HCT116 (cell line): ENCODE measurements at regions not wholly inside any gene's neighbourhood (a gene's known extent, or its start where the extent isn't known, plus 50 kb on each side); places are given as distances from the start of the nearest gene placed in this dataset.

ENCODE experiments used
- ATAC-seq: fragments of 200-7000 bp; cut with Tn5 transposase; 2 replicates; pipeline ENCODE4 v1.9.1; 2020; ENCODE audit warnings: mild to moderate bottlenecking, moderate library complexity
- BruUV-seq: library from RNA; stranded (reverse); fragments of 400-500 nt; replicated peaks from 2 replicates; lab custom pipeline; 2021; lab: Mats Ljungman, UMichigan
- CTCF ChIA-PET: fragments of 300-600 bp; sonication (Branson Sonifier 250); formaldehyde crosslinking; loops from one replicate; lab custom pipeline; 2021; ENCODE audit warnings: antibody characterized with exemption; lab: Charles Lee
- POLR2A ChIA-PET: fragments of 300-600, 350-600 bp; sonication (Branson Sonifier 250); formaldehyde crosslinking; loops from one replicate; lab custom pipeline; 2021; ENCODE audit warnings: antibody characterized with exemption; lab: Charles Lee
- RAD21 ChIA-PET, 2 experiments: fragments of 300-600 bp; sonication (Branson Sonifier 250); formaldehyde crosslinking; loops; one replicate each; lab custom pipeline; 2023; ENCODE audit warnings: low total read pairs in 2 of 2; ENCODE audit not compliant: uncharacterized antibody in 2 of 2, unreplicated experiment in 2 of 2, low non-redundant PET in 1 of 2; lab: Charles Lee
- DNase-seq: peaks from one replicate; pipeline ENCODE4 v3.0.0-alpha.2; 2010; ENCODE audit warnings: low read depth, low spot score
- H2AFZ ChIP-seq: fragments of 200-600 bp; shearing (Covaris generic), sonication (generic); 2 replicates; pipeline ENCODE4 v1.6.1; 2017; ENCODE audit warnings: low read depth, mixed run types, mixed read lengths, antibody characterized with exemption, low read length; ENCODE audit not compliant: poor library complexity, severe bottlenecking
- H3K27ac ChIP-seq: 2 replicates; pipeline ENCODE4 v1.5.1; 2012; ENCODE audit warnings: low read depth, low read length
- H3K27me3 ChIP-seq: fragments of 200-600 bp; sonication (generic); 2 replicates; pipeline ENCODE4 v1.6.1; 2016; ENCODE audit warnings: mixed run types, low read length, mixed read lengths; ENCODE audit not compliant: insufficient read depth
- H3K36me3 ChIP-seq, 2 experiments: fragments of 200-500 bp in 1 of 2; fragments of 200-600 bp in 1 of 2; sonication (Bioruptor generic) in 1 of 2; sonication (generic) in 1 of 2; 2 replicates each; pipeline versions ENCODE4 v1.5.1 to v1.6.1; 2014 to 2016; ENCODE audit warnings: low read length in 2 of 2, inconsistent platforms in 1 of 2, mixed read lengths in 1 of 2, mixed run types in 1 of 2; ENCODE audit not compliant: insufficient read depth in 2 of 2, control insufficient read depth in 1 of 2
- H3K4me1 ChIP-seq, 2 experiments: fragments of 200-600 bp in 1 of 2; sonication (generic) in 1 of 2; 2 replicates each; pipeline versions ENCODE4 v1.5.1 to v1.6.1; 2012 to 2017; ENCODE audit warnings: low read length in 2 of 2, inconsistent platforms in 1 of 2, mild to moderate bottlenecking in 1 of 2, mixed read lengths in 1 of 2, mixed run types in 1 of 2, moderate library complexity in 1 of 2; ENCODE audit not compliant: insufficient read depth in 2 of 2, control insufficient read depth in 1 of 2
- H3K4me2 ChIP-seq: fragments of 200-600 bp; sonication (generic); 2 replicates; pipeline ENCODE4 v1.6.1; 2017; ENCODE audit warnings: mixed run types, low read length, mixed read lengths
- H3K4me3 ChIP-seq, 2 experiments: fragments of 200-600 bp in 1 of 2; sonication (generic) in 1 of 2; replicated peaks in 1 of 2; 2 replicates each; pipeline ENCODE4 v1.5.1; 2011 to 2016; ENCODE audit warnings: low read length in 2 of 2, control low read depth in 1 of 2, low read depth in 1 of 2, mild to moderate bottlenecking in 1 of 2, mixed read lengths in 1 of 2, mixed run types in 1 of 2
- H3K79me2 ChIP-seq: fragments of 200-600 bp; sonication (generic); 2 replicates; pipeline ENCODE4 v1.6.1; 2017; ENCODE audit warnings: mild to moderate bottlenecking, mixed run types, low read length, moderate library complexity, mixed read lengths; ENCODE audit not compliant: insufficient read depth
- H3K9ac ChIP-seq: fragments of 200-600 bp; sonication (generic); 2 replicates; pipeline ENCODE4 v1.6.1; 2016; ENCODE audit warnings: low read length, mixed read lengths
- H3K9me2 ChIP-seq: fragments of 200-600 bp; sonication (generic), shearing (Covaris generic); 2 replicates; pipeline ENCODE4 v1.6.1; 2017; ENCODE audit warnings: mixed run types, mild to moderate bottlenecking, moderate library complexity; ENCODE audit not compliant: insufficient read depth
- H3K9me3 ChIP-seq, 2 experiments: fragments of 200-500 bp in 1 of 2; fragments of 200-600 bp in 1 of 2; sonication (Bioruptor generic) in 1 of 2; sonication (generic) in 1 of 2; 2 replicates each; pipeline ENCODE4 v1.6.1; 2014 to 2017; ENCODE audit warnings: low read length in 2 of 2, mixed read lengths in 2 of 2, inconsistent platforms in 1 of 2, low read depth in 1 of 2, mild to moderate bottlenecking in 1 of 2, mixed run types in 1 of 2, moderate library complexity in 1 of 2; ENCODE audit not compliant: control insufficient read depth in 1 of 2, insufficient read depth in 1 of 2
- H4K20me1 ChIP-seq: fragments of 200-600 bp; sonication (generic), shearing (Covaris generic); 2 replicates; pipeline ENCODE4 v1.6.1; 2017; ENCODE audit warnings: mixed run types, mild to moderate bottlenecking, moderate library complexity; ENCODE audit not compliant: insufficient read depth
- CEBPB ChIP-seq: IDR thresholded peaks from 2 replicates; pipeline ENCODE4 v1.6.1; 2012; ENCODE audit warnings: low read depth
- EGR1 ChIP-seq: IDR thresholded peaks from 2 replicates; pipeline ENCODE4 v1.6.1; 2012; ENCODE audit warnings: low read depth
- EZH2phosphoT487 ChIP-seq: fragments of 200-600 bp; IDR thresholded peaks from 2 replicates; pipeline ENCODE4 v1.6.1; 2018; ENCODE audit warnings: antibody characterized with exemption, borderline replicate concordance
- FOSL1 ChIP-seq: IDR thresholded peaks from 2 replicates; pipeline ENCODE4 v1.6.1; 2012; ENCODE audit warnings: low read depth
- MAX ChIP-seq: IDR thresholded peaks from 2 replicates; pipeline ENCODE4 v1.6.1; 2012
- SIN3A ChIP-seq: IDR thresholded peaks from 2 replicates; pipeline ENCODE4 v1.6.1; 2012; ENCODE audit warnings: low read depth
- SRF ChIP-seq: IDR thresholded peaks from 2 replicates; pipeline ENCODE4 v1.6.1; 2012; ENCODE audit warnings: low read depth
- TCF7L2 ChIP-seq: IDR thresholded peaks from 2 replicates; pipeline ENCODE4 v1.7.0; 2011; ENCODE audit warnings: borderline replicate concordance, inconsistent platforms; ENCODE audit not compliant: insufficient read depth, insufficient read length; ENCODE audit errors: extremely low read depth
- YY1 ChIP-seq: IDR thresholded peaks from 2 replicates; pipeline ENCODE4 v1.6.1; 2011; ENCODE audit warnings: low read length, low read depth, moderate library complexity, mild to moderate bottlenecking; ENCODE audit not compliant: insufficient replicate concordance; ENCODE audit errors: extremely low read depth
- ZBTB33 ChIP-seq: IDR thresholded peaks from 2 replicates; pipeline ENCODE4 v1.6.1; 2011; ENCODE audit warnings: mild to moderate bottlenecking, low read length, moderate library complexity; ENCODE audit not compliant: insufficient replicate concordance; ENCODE audit errors: extremely low read depth
- intact Hi-C: fragments of 100-400 bp; cut with micrococcal nuclease; formaldehyde crosslinking; loops from 2 replicates; pipeline ENCODE4 v1.10.0; 2022

- ChIA-PET POLR2A (no interaction called here), CTCF (no interaction called here), RAD21 (no interaction called here)
- no peak for ATAC-seq
- no peak overlapping the region for H3K4me3 ChIP-seq
- no peak for DNase-seq
- H2AFZ ChIP-seq, result no peak overlapping the region
- H3K9me3 ChIP-seq, result no peaks in the 10 kb centered on the region
- H3K4me2 ChIP-seq, result no peak overlapping the region
- no peak overlapping the region for H3K27ac ChIP-seq
- H3K9ac ChIP-seq, result no peak overlapping the region
- TF ChIP-seq MAX (no peak), SIN3A (no peak), FOSL1 (no peak), EGR1 (no peak), YY1 (no peak), TCF7L2 (no peak), CEBPB (no peak), SRF (no peak), EZH2phosphoT487 (no peak), ZBTB33 (no peak)
- TF ChIP-seq, all 23 proteins: peak for 0
- Histone ChIP-seq H3K27me3 (peaks cover 15% of the 10 kb centered on the region; the same call in 1 of the 2 replicates), H3K36me3 (no peaks in the 10 kb centered on the region), H3K4me1 (no peaks in the 10 kb centered on the region), H3K79me2 (no peaks in the 10 kb centered on the region), H3K9me2 (no peaks in the 10 kb centered on the region), H4K20me1 (no peaks in the 10 kb centered on the region)
- BruUV-seq, result no TSS peak
- intact Hi-C loops, result no loop called here
Observed at GRCh38 chr3:135558150-135558783, 407.3 kb upstream of the PPP2R3A start.
